ENCODE measurements at regions not wholly inside any gene's neighbourhood (a gene's known extent, or its start where the extent isn't known, plus 50 kb on each side); places are given as distances from the start of the nearest gene placed in this dataset.

DNA sequence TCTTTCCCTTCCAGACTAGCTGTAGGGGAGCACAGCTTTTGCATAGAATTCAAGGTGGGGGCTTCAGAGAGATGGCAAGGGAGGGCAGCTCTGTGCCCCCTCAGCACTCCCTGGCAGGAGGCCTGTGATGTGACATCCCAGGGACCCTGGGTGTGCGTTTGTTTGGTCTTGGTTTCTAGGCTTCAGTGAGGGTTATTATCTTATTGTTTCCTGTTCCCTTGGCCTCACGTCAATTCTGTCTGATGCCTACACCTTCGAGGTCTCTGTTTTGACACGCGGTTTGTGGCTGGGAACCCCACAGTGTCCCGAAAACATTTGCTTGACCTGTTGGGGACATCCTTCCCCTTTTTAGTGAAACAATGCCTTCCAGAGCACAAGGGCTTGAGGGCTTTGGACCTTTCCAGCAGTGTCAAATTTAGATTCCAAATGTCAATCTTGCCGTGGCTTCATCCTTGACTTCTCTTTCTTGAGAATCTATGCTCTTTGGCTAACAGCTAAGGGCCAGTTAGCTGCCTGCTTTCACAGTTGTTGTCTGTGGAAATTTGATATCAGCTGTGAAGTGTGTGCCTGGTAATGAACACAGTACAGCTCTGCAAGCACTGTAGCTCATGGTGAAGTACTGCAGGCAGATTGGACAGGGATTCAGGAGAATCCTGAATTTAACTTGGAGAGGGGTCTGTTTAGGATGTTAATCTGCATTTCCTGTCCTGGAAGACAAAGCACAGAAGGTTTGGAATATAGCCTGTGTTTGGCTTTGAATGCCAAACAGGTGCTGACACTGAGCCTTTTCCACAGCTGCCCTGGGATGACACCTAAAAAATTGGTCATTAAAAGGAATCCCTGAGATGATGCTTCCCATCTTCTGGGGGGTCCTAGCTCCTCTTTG, 108.2 kb upstream of the CXCR4 start:
- H3K9ac ChIP-seq, result no peak overlapping the region
- no peaks in the 10 kb centered on the region for H3K36me3 ChIP-seq (ENCODE audit: control insufficient read depth, insufficient read depth, low read length)
- no peak overlapping the region for H3K4me2 ChIP-seq (ENCODE audit: low read length)
- no peaks in the 10 kb centered on the region for H3K27me3 ChIP-seq (ENCODE audit: control insufficient read depth, insufficient read depth, low read length)
- H3K4me1 ChIP-seq, result no peaks in the 10 kb centered on the region
- TF ChIP-seq, protein P1, sequence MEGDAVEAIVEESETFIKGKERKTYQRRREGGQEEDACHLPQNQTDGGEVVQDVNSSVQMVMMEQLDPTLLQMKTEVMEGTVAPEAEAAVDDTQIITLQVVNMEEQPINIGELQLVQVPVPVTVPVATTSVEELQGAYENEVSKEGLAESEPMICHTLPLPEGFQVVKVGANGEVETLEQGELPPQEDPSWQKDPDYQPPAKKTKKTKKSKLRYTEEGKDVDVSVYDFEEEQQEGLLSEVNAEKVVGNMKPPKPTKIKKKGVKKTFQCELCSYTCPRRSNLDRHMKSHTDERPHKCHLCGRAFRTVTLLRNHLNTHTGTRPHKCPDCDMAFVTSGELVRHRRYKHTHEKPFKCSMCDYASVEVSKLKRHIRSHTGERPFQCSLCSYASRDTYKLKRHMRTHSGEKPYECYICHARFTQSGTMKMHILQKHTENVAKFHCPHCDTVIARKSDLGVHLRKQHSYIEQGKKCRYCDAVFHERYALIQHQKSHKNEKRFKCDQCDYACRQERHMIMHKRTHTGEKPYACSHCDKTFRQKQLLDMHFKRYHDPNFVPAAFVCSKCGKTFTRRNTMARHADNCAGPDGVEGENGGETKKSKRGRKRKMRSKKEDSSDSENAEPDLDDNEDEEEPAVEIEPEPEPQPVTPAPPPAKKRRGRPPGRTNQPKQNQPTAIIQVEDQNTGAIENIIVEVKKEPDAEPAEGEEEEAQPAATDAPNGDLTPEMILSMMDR (IDR thresholded peaks at IDR 0.05), result no peak
- H3K9me3 ChIP-seq (ENCODE audit: control insufficient read depth, low read length), result no peaks in the 10 kb centered on the region
- H2AFZ ChIP-seq, result no peak overlapping the region
- H3K27ac ChIP-seq, result no peak overlapping the region
- no peak overlapping the region for H3K4me3 ChIP-seq (ENCODE audit: low read depth, low read length)
- no peaks in the 10 kb centered on the region for H3K79me2 ChIP-seq

DNA sequence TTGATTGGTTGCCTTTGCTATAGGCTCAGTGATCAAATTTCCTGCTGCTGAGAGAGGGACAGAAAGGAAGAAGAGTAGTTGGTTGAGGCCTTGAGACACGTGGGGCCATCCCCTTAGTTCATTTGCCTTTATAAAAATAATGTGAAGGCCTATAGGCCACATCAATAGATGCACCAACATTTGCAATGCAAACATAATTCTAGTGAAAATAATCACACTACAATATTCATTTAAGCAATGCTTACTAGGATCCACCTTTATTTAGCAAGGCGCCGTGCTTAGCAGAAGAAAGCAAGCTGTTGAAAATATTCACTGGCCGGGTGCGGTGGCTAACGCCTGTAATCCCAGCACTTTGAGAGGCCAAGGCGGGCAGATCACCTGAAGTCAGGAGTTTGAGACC, 105.3 kb upstream of the CXCR4 start:
- no peak overlapping the region for H2AFZ ChIP-seq
- H3K27me3 ChIP-seq (ENCODE audit: control insufficient read depth, insufficient read depth, low read length), result no peaks in the 10 kb centered on the region
- H3K9ac ChIP-seq, result no peak overlapping the region
- H3K4me3 ChIP-seq (ENCODE audit: low read depth, low read length), result no peak overlapping the region
- H3K9me3 ChIP-seq (ENCODE audit: control insufficient read depth, low read length), result no peaks in the 10 kb centered on the region
- no peaks in the 10 kb centered on the region for H3K4me1 ChIP-seq
- H3K36me3 ChIP-seq (ENCODE audit: control insufficient read depth, insufficient read depth, low read length), result no peaks in the 10 kb centered on the region
- no peak overlapping the region for H3K27ac ChIP-seq
- no peaks in the 10 kb centered on the region for H3K79me2 ChIP-seq
- no peak overlapping the region for H3K4me2 ChIP-seq (ENCODE audit: low read length)
- TF ChIP-seq, protein P1 (IDR thresholded peaks at IDR 0.05), result no peak

DNA sequence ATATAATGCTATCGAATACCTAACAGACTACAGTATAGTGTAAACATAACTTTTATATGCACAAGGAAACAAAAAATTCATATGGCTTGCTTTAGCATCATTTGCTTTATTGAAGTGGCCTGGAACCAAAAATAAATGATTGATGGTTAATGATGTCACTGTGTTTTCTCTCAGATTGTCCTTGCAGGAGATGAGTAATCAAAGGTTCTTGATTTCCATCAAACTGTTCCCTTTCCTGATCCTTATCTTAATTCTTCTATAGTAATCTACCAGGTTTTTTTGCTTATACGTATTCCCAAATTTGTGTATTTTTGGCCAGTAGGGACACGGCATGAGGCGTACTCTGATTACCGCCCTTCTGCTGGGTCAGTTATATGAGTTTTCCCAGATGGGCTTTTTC, 104.9 kb upstream of the CXCR4 start:
- Histone ChIP-seq H3K79me2 (no peaks in the 10 kb centered on the region), H3K4me2 (ENCODE audit: low read length) (no peak overlapping the region), H3K4me3 (ENCODE audit: low read depth, low read length) (no peak overlapping the region), H3K27me3 (ENCODE audit: control insufficient read depth, insufficient read depth, low read length) (no peaks in the 10 kb centered on the region), H3K36me3 (ENCODE audit: control insufficient read depth, insufficient read depth, low read length) (no peaks in the 10 kb centered on the region), H3K4me1 (no peaks in the 10 kb centered on the region), H2AFZ (no peak overlapping the region), H3K9ac (no peak overlapping the region), H3K27ac (no peak overlapping the region), H3K9me3 (ENCODE audit: control insufficient read depth, low read length) (no peaks in the 10 kb centered on the region)
- TF ChIP-seq, protein P1 (IDR thresholded peaks at IDR 0.05), result no peak

DNA sequence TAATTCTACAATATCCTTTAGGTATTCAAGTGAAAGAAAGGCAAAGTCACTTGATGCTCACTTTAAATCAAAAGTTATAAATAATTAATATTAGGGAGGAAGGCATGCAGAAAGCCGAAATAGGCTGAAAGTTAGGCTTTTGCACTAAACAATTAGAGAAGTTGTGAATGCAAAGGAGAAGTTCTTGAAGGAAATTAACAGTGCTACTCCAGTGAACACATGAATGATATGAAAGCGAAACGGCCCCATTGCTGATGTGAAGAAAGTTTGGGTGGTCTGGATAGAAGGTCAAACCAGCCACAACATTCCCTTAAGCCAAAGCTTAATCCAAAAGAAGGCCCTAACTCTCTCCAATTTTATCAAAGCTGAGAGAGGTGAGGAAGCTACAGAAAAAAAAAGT, 103.1 kb upstream of the CXCR4 start:
- TF ChIP-seq, protein P1 (IDR thresholded peaks at IDR 0.05), result no peak
- H3K9me3 ChIP-seq (ENCODE audit: control insufficient read depth, low read length), result no peaks in the 10 kb centered on the region
- H3K79me2 ChIP-seq, result no peaks in the 10 kb centered on the region
- no peak overlapping the region for H3K4me2 ChIP-seq (ENCODE audit: low read length)
- no peak overlapping the region for H3K27ac ChIP-seq
- no peak overlapping the region for H3K9ac ChIP-seq
- H3K36me3 ChIP-seq (ENCODE audit: control insufficient read depth, insufficient read depth, low read length), result no peaks in the 10 kb centered on the region
- H2AFZ ChIP-seq, result no peak overlapping the region
- no peaks in the 10 kb centered on the region for H3K4me1 ChIP-seq
- no peak overlapping the region for H3K4me3 ChIP-seq (ENCODE audit: low read depth, low read length)
- H3K27me3 ChIP-seq (ENCODE audit: control insufficient read depth, insufficient read depth, low read length), result no peaks in the 10 kb centered on the region

DNA sequence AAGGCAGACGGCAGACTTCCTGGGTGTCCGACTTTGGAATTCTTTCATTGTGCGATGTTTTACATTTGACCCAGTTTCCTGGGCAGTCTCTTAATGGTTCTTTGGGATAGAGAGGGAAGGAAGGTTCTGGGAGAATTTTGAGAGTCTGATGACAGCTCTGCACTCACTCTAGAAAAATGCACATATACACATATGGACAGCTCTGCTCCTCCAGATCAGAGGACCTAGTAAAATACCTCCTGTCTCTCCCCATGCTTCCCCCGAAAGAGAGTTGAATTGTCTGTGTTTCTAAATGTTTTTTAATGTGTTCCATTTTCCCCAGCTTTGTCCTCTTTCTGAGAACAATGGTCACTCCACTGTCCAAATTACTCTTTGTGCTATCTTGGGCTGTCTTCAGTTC, 102.0 kb upstream of the CXCR4 start:
- no peaks in the 10 kb centered on the region for H3K4me1 ChIP-seq
- no peaks in the 10 kb centered on the region for H3K9me3 ChIP-seq (ENCODE audit: control insufficient read depth, low read length)
- H3K4me2 ChIP-seq (ENCODE audit: low read length), result no peak overlapping the region
- TF ChIP-seq, protein P1 (IDR thresholded peaks at IDR 0.05), result no peak
- H3K79me2 ChIP-seq, result no peaks in the 10 kb centered on the region
- no peak overlapping the region for H3K9ac ChIP-seq
- H3K27me3 ChIP-seq (ENCODE audit: control insufficient read depth, insufficient read depth, low read length), result no peaks in the 10 kb centered on the region
- no peak overlapping the region for H3K4me3 ChIP-seq (ENCODE audit: low read depth, low read length)
- H3K27ac ChIP-seq, result no peak overlapping the region
- no peak overlapping the region for H2AFZ ChIP-seq
- no peaks in the 10 kb centered on the region for H3K36me3 ChIP-seq (ENCODE audit: control insufficient read depth, insufficient read depth, low read length)

All from parathyroid adenoma (tissue), 2 donors.